Right ventricle myocardium inferior (tissue), 1 donor: ENCODE measurements at regions not wholly inside any gene's neighbourhood (a gene's known extent, or its start where the extent isn't known, plus 50 kb on each side); places are given as distances from the start of the nearest gene placed in this dataset.

Experiments used
- ATAC-seq: fragments of 200-7000 bp; cut with Tn5 transposase; one replicate; pipeline ENCODE4 v1.9.1; 2020; ENCODE audit warnings: mild to moderate bottlenecking, moderate library complexity
- DNase-seq: peaks from one replicate; pipeline ENCODE4 v3.0.0; 2021; ENCODE audit errors: missing footprints
- intact Hi-C: fragments of 100-400 bp; cut with DNase I; formaldehyde crosslinking; loops from one replicate; pipeline ENCODE4 v1.11.0; 2022
- donor health status: DM: no; HTN: yes; CAD: no; lungs with severe emphysema.

DNA sequence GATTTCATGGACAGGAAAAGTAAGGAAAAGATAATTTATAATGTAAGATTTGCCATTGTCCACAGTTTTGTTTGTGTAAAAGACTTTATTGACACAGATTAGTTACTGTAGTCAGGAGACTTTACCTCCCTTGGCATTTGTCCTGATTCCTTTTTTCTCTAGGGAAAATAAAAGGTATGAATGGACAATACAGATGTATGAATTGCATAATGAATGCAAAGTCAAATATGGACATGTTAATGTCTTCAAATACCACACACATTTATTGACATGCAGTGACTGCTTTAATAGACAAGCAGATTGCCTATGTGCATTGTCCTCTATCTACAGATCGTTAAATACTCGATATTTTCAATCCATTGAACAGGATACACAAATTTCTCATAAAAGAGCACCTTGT, 999.7 kb upstream of the SEL1L start:
- ATAC-seq (no peak), DNase-seq (no peak)
- intact Hi-C loops: no loop called here

GRCh38 chr14:82536566-82536965, 1002.9 kb upstream of the SEL1L start:
- intact Hi-C loops: no loop called here
- ATAC-seq: no peak

GRCh38 chr14:82537831-82538230, 1004.2 kb upstream of the SEL1L start:
- intact Hi-C loops: no loop called here
- DNase-seq (no peak), ATAC-seq (no peak)

More at GRCh38 chr14:82536566-82536965, 1002.9 kb upstream of the SEL1L start:
- DNase-seq: no peak

GRCh38 chr14:82546401-82546800, 1012.7 kb upstream of the SEL1L start:
- ATAC-seq (no peak), DNase-seq (no peak)
- intact Hi-C loops: no loop called here

- DNase-seq: no peak
- no peak for ATAC-seq
- intact Hi-C loops: no loop called here
Observed at GRCh38 chr14:82549306-82549990, 1015.8 kb upstream of the SEL1L start.

GRCh38 chr14:82562881-82563280, 1029.2 kb upstream of the SEL1L start:
- ATAC-seq (no peak), DNase-seq (no peak)
- intact Hi-C loops: no loop called here

GRCh38 chr14:82565825-82566224, 1032.2 kb upstream of the SEL1L start:
- DNase-seq: no peak
- intact Hi-C loops: no loop called here
- no peak for ATAC-seq

- no peak for DNase-seq
- ATAC-seq: no peak
- intact Hi-C loops: no loop called here
Observed at GRCh38 chr14:82587226-82587625, 1053.6 kb upstream of the SEL1L start.

GRCh38 chr14:82595466-82595865, 1061.8 kb upstream of the SEL1L start:
- DNase-seq (no peak), ATAC-seq (no peak)
- intact Hi-C loops: no loop called here

GRCh38 chr14:82602794-82603193, 1069.1 kb upstream of the SEL1L start:
- ATAC-seq (no peak), DNase-seq (no peak)
- intact Hi-C loops: no loop called here

- no peak for ATAC-seq
- intact Hi-C loops: no loop called here
- DNase-seq: no peak
Observed at GRCh38 chr14:82604819-82605218, 1071.2 kb upstream of the SEL1L start.

- DNase-seq: no peak
- ATAC-seq: no peak
- intact Hi-C loops: no loop called here
Observed at GRCh38 chr14:82621881-82622450, 1088.3 kb upstream of the SEL1L start.

- ATAC-seq: no peak
- intact Hi-C loops: no loop called here
- DNase-seq: no peak
Observed at GRCh38 chr14:82626156-82627066, 1092.8 kb upstream of the SEL1L start.

- DNase-seq (no peak), ATAC-seq (no peak)
- intact Hi-C loops: no loop called here
Observed at GRCh38 chr14:82635915-82636314, 1102.3 kb upstream of the SEL1L start.

DNA sequence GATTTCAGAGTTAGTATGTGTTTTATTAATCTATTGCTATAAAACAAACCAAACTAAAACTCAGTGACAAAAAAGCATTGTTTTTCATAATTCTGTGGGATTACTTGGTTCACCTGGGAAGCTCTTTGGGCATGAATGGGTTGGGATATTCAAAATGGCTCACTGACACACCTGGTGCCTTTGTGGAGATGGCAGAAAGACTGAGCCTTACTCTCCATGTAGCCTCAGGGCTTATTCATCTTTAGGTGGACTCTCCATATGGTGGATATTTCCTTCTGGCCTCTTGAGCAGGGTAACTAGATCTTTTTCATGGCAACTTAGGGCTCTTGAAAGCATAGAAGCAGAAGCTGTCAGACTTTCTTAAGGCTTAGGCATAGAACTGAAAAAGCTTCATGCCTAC, 1102.8 kb upstream of the SEL1L start:
- DNase-seq (no peak), ATAC-seq (no peak)
- intact Hi-C loops: no loop called here

- DNase-seq (no peak), ATAC-seq (no peak)
- intact Hi-C loops: no loop called here
Observed at GRCh38 chr14:82641050-82641540, 1107.4 kb upstream of the SEL1L start.

DNA sequence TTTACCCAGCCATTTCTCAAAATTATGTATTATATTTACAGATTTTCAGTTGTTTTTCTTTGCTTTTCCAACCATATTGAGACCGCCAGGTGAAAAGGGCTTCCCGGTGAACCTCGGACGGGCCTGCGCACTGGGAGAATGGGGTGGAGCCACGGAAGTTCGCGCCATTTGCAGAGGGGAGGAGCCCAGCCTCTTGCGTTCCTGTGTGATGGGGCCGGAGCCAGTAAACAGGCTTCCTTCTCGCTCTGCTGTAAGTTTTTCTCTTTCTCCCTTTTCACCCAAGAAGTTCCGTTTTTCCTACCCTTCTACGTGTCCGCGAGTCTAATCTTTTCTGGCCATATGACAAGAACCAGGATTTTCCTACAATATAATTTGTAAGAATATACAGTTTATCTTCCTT, 1108.8 kb upstream of the SEL1L start:
- intact Hi-C loops: no loop called here
- no peak for DNase-seq
- ATAC-seq: peak; percentile 63

- DNase-seq (no peak), ATAC-seq (no peak)
- intact Hi-C loops: no loop called here
Observed at GRCh38 chr14:82647088-82647810, 1113.6 kb upstream of the SEL1L start.

GRCh38 chr14:82655770-82656169, 1122.1 kb upstream of the SEL1L start:
- DNase-seq (no peak), ATAC-seq (no peak)
- intact Hi-C loops: no loop called here
